ENCODE measurements at regions not wholly inside any gene's neighbourhood (a gene's known extent, or its start where the extent isn't known, plus 50 kb on each side); places are given as distances from the start of the nearest gene placed in this dataset.

- TF ChIP-seq CTCF (IDR thresholded peaks at IDR 0.05; ENCODE audit: low read depth, low read length), result no peak
- H3K4me3 ChIP-seq (ENCODE audit: low read depth, low read length), result no peak overlapping the region
Observed at GRCh38 chr11:8822469-8822868, 88.5 kb upstream of the AKIP1 start.

GRCh38 chr11:8823174-8823742, 87.7 kb upstream of the AKIP1 start:
- no peak overlapping the region for H3K4me3 ChIP-seq (ENCODE audit: low read depth, low read length)
- no peak for TF ChIP-seq CTCF (IDR thresholded peaks at IDR 0.05; ENCODE audit: low read depth, low read length)

- TF ChIP-seq CTCF (IDR thresholded peaks at IDR 0.05; ENCODE audit: low read depth, low read length), result no peak
- H3K4me3 ChIP-seq (ENCODE audit: low read depth, low read length), result no peak overlapping the region
Observed at GRCh38 chr11:8826139-8826786, 84.7 kb upstream of the AKIP1 start.

GRCh38 chr11:8826901-8827560, 84.0 kb upstream of the AKIP1 start:
- H3K4me3 ChIP-seq (ENCODE audit: low read depth, low read length), result no peak overlapping the region
- no peak for TF ChIP-seq CTCF (IDR thresholded peaks at IDR 0.05; ENCODE audit: low read depth, low read length)

- no peak for TF ChIP-seq CTCF (IDR thresholded peaks at IDR 0.05; ENCODE audit: low read depth, low read length)
- no peak overlapping the region for H3K4me3 ChIP-seq (ENCODE audit: low read depth, low read length)
Observed at GRCh38 chr11:8828046-8828445, 82.9 kb upstream of the AKIP1 start.

- no peak for TF ChIP-seq CTCF (IDR thresholded peaks at IDR 0.05; ENCODE audit: low read depth, low read length)
- no peak overlapping the region for H3K4me3 ChIP-seq (ENCODE audit: low read depth, low read length)
Observed at GRCh38 chr11:8828580-8829361, 82.2 kb upstream of the AKIP1 start.
